Tibial nerve (tissue), 4 donors: ENCODE measurements at regions not wholly inside any gene's neighbourhood (a gene's known extent, or its start where the extent isn't known, plus 50 kb on each side); places are given as distances from the start of the nearest gene placed in this dataset.

Experiments used
- CTCF ChIP-seq, 5 experiments: fragments of 200-600 bp in 3 of 5; fragments of 450-650 bp in 2 of 5; sonication (generic) in 3 of 5; IDR thresholded peaks; one replicate each; pipeline ENCODE4 v1.5.1; 2016 to 2019; ENCODE audit warnings: antibody characterized with exemption in 5 of 5, mild to moderate bottlenecking in 3 of 5, moderate library complexity in 2 of 5
- EP300 ChIP-seq, 2 donors: sonication (generic); formaldehyde crosslinking; IDR thresholded peaks; one replicate each; pipeline ENCODE4 v1.6.1; 2017; ENCODE audit warnings: antibody characterized with exemption in 2 of 2, mild to moderate bottlenecking in 1 of 2
- POLR2A ChIP-seq, 2 donors: fragments of 450-650 bp; IDR thresholded peaks; one replicate each; pipeline ENCODE4 v1.6.1; 2017; ENCODE audit warnings: antibody characterized with exemption in 2 of 2, mild to moderate bottlenecking in 2 of 2, moderate library complexity in 2 of 2

GRCh38 chr9:81431641-81432040, 257.7 kb downstream of the TLE1 start:
- TF ChIP-seq CTCF (IDR thresholded peaks at IDR 0.05), result no peak
- TF ChIP-seq EP300 (IDR thresholded peaks at IDR 0.05), result no peak
- no peak for TF ChIP-seq POLR2A (IDR thresholded peaks at IDR 0.05)
